GM23338 (cell line): ENCODE measurements at regions not wholly inside any gene's neighbourhood (a gene's known extent, or its start where the extent isn't known, plus 50 kb on each side); places are given as distances from the start of the nearest gene placed in this dataset.

Source experiments
- ATAC-seq: fragments of 200-7000 bp; cut with Tn5 transposase; 3 replicates; pipeline ENCODE4 v1.9.1; 2020
- DNase-seq: peaks from one replicate; pipeline ENCODE4 v3.0.0-alpha.2; 2015; ENCODE audit warnings: low spot score
- H2AFZ ChIP-seq: fragments of 200-600 bp; sonication (generic); 2 replicates; pipeline ENCODE4 v1.8.0; 2016; ENCODE audit warnings: antibody characterized with exemption, mild to moderate bottlenecking, moderate library complexity
- H3F3A ChIP-seq: fragments of 200-600 bp; sonication (generic); replicated peaks from 2 replicates; pipeline ENCODE4 v1.8.0; 2017; ENCODE audit warnings: antibody characterized with exemption, mixed run types, low read depth
- H3K27ac ChIP-seq: fragments of 200-600 bp; sonication (generic); 2 replicates; pipeline ENCODE4 v1.6.1; 2016; ENCODE audit warnings: low read depth
- H3K27me3 ChIP-seq: fragments of 200-600 bp; sonication (generic); 2 replicates; pipeline ENCODE4 v1.8.0; 2016; ENCODE audit warnings: mild to moderate bottlenecking, mixed run types, moderate library complexity; ENCODE audit not compliant: insufficient read depth
- H3K36me3 ChIP-seq: fragments of 200-600 bp; sonication (generic); 2 replicates; pipeline ENCODE4 v1.8.0; 2016; ENCODE audit warnings: mild to moderate bottlenecking; ENCODE audit not compliant: insufficient read depth
- H3K4me1 ChIP-seq: fragments of 200-600 bp; sonication (generic); 2 replicates; pipeline ENCODE4 v1.8.0; 2016; ENCODE audit warnings: mild to moderate bottlenecking, moderate library complexity; ENCODE audit not compliant: insufficient read depth
- H3K4me2 ChIP-seq: fragments of 200-600 bp; sonication (generic); 2 replicates; pipeline ENCODE4 v1.7.1; 2017; ENCODE audit warnings: mixed run types
- H3K4me3 ChIP-seq: fragments of 200-600 bp; sonication (generic); 2 replicates; pipeline ENCODE4 v1.6.1; 2016; ENCODE audit warnings: mixed run types
- H3K79me2 ChIP-seq: fragments of 200-600 bp; sonication (generic); replicated peaks from 2 replicates; pipeline ENCODE4 v1.8.0; 2017; ENCODE audit warnings: mild to moderate bottlenecking; ENCODE audit not compliant: insufficient read depth
- H3K9me2 ChIP-seq: fragments of 200-600 bp; sonication (generic); 2 replicates; pipeline ENCODE4 v1.8.0; 2017; ENCODE audit not compliant: insufficient read depth
- H4K20me1 ChIP-seq: fragments of 200-600 bp; sonication (generic); replicated peaks from 2 replicates; pipeline ENCODE4 v1.8.0; 2017; ENCODE audit warnings: mild to moderate bottlenecking; ENCODE audit not compliant: insufficient read depth
- H3K27ac Mint-ChIP-seq: 2 replicates; pipeline ENCODE4 v1.8.0; 2020; ENCODE audit warnings: inconsistent platforms, mild to moderate bottlenecking, moderate library complexity, mixed read lengths
- H3K27me3 Mint-ChIP-seq: 3 replicates; pipeline ENCODE4 v1.8.0; 2022; ENCODE audit warnings: low read depth, mild to moderate bottlenecking, moderate library complexity, mixed read lengths, inconsistent platforms; ENCODE audit not compliant: insufficient read depth, poor library complexity
- H3K36me3 Mint-ChIP-seq: 3 replicates; pipeline ENCODE4 v1.8.0; 2021; ENCODE audit warnings: low read depth, mild to moderate bottlenecking, inconsistent platforms, moderate library complexity, mixed read lengths
- H3K4me1 Mint-ChIP-seq: 3 replicates; pipeline ENCODE4 v1.8.0; 2020; ENCODE audit warnings: mild to moderate bottlenecking, inconsistent platforms, mixed read lengths
- H3K4me3 Mint-ChIP-seq: 3 replicates; pipeline ENCODE4 v1.8.0; 2021; ENCODE audit warnings: moderate library complexity, mild to moderate bottlenecking, inconsistent platforms, mixed read lengths
- H3K9me3 Mint-ChIP-seq: 3 replicates; pipeline ENCODE4 v1.8.0; 2020; ENCODE audit warnings: moderate library complexity, mild to moderate bottlenecking, inconsistent platforms, mixed read lengths
- CREB1 ChIP-seq: fragments of 250-450 bp; sonication (Bioruptor Pico); IDR thresholded peaks from 2 replicates; pipeline ENCODE4 v1.5.0; 2020; ENCODE audit warnings: low read depth, mild to moderate bottlenecking, moderate library complexity
- CTCF ChIP-seq, 2 experiments: fragments of 200-600 bp in 1 of 2; sonication (generic) in 1 of 2; conservative IDR thresholded peaks; 2 replicates each; pipeline versions ENCODE4 v1.5.1 to v1.6.1; 2016 to 2017; ENCODE audit warnings: antibody characterized with exemption in 2 of 2, low read depth in 2 of 2, mild to moderate bottlenecking in 2 of 2, moderate library complexity in 1 of 2
- EZH2 ChIP-seq: fragments of 200-600 bp; sonication (generic); IDR thresholded peaks from one replicate; pipeline ENCODE4 v1.8.0; 2017; ENCODE audit warnings: antibody characterized with exemption, mild to moderate bottlenecking, low read depth; ENCODE audit not compliant: unreplicated experiment
- STAT1 ChIP-seq: IDR thresholded peaks from one replicate; pipeline ENCODE4 v1.6.1; 2016; ENCODE audit warnings: antibody characterized with exemption; ENCODE audit not compliant: unreplicated experiment
- ZNF114 ChIP-seq: fragments of 250-450 bp; sonication (Bioruptor Pico); IDR thresholded peaks from 2 replicates; pipeline ENCODE4 v1.5.0; 2020; ENCODE audit warnings: mild to moderate bottlenecking, moderate library complexity
- ZNF462 ChIP-seq: fragments of 250-450 bp; sonication (Bioruptor Pico); IDR thresholded peaks from 2 replicates; pipeline ENCODE4 v1.5.0; 2020; ENCODE audit warnings: mild to moderate bottlenecking, moderate library complexity

GRCh38 chr14:98498019-98498885, 773.7 kb downstream of the BCL11B start (continued):
- no peak for TF ChIP-seq ZNF462 (CRISPR knock-in tag)
- TF ChIP-seq EZH2: no peak

- no peak for ATAC-seq
- Mint-ChIP-seq H3K27ac (no peak overlapping the region), H3K4me1 (no peaks in the 10 kb centered on the region)
- TF ChIP-seq CREB1 (CRISPR knock-in tag) (no peak), STAT1 (no peak), CTCF (conservative IDR thresholded peaks at IDR 0.05; ENCODE audit: low read depth in 2 of 2) (no peak), ZNF462 (CRISPR knock-in tag) (no peak), ZNF114 (CRISPR knock-in tag) (no peak)
These were observed 770.7 kb downstream of the BCL11B start for GRCh38 chr14:98501335-98501734.

More at GRCh38 chr14:98501335-98501734, 770.7 kb downstream of the BCL11B start:
- Histone ChIP-seq H3K4me1 (0 out of 2 replicates have a peak, but pooled peaks cover 4% of the 10 kb centered on the region), H3F3A (no peaks in the 10 kb centered on the region), H3K36me3 (no peaks in the 10 kb centered on the region), H3K79me2 (no peaks in the 10 kb centered on the region), H3K4me3 (no peak overlapping the region), H4K20me1 (no peaks in the 10 kb centered on the region), H3K27me3 (no peaks in the 10 kb centered on the region), H3K4me2 (no peak overlapping the region), H3K27ac (no peak overlapping the region), H2AFZ (no peak overlapping the region), H3K9me2 (0 out of 2 replicates have a peak, but pooled peaks cover 10% of the 10 kb centered on the region)
- no peaks in the 10 kb centered on the region for H3K36me3 Mint-ChIP-seq
- no peak overlapping the region for H3K4me3 Mint-ChIP-seq
- peaks cover 3% of the 10 kb centered on the region for H3K27me3 Mint-ChIP-seq
- H3K9me3 Mint-ChIP-seq: no peaks in the 10 kb centered on the region
- DNase-seq: no peak
